Fibroblast of lung (primary cell): ENCODE measurements at regions not wholly inside any gene's neighbourhood (a gene's known extent, or its start where the extent isn't known, plus 50 kb on each side); places are given as distances from the start of the nearest gene placed in this dataset.

Experiments used
- EZH2 ChIP-seq: IDR thresholded peaks from 2 replicates; pipeline ENCODE4 v1.5.1; 2012; ENCODE audit warnings: low read length, control low read depth, mild to moderate bottlenecking; ENCODE audit errors: missing control alignments
- TF ChIP-seq, protein P1 (sequence below), 2 donors: IDR thresholded peaks in 1 of 2; conservative IDR thresholded peaks in 1 of 2; 1 replicate in 1 of 2; 2 replicates in 1 of 2; pipeline ENCODE4 v1.5.1; 2011 to 2012; ENCODE audit warnings: low read length in 2 of 2, control low read depth in 1 of 2, inconsistent platforms in 1 of 2, low read depth in 1 of 2, mild to moderate bottlenecking in 1 of 2

DNA sequence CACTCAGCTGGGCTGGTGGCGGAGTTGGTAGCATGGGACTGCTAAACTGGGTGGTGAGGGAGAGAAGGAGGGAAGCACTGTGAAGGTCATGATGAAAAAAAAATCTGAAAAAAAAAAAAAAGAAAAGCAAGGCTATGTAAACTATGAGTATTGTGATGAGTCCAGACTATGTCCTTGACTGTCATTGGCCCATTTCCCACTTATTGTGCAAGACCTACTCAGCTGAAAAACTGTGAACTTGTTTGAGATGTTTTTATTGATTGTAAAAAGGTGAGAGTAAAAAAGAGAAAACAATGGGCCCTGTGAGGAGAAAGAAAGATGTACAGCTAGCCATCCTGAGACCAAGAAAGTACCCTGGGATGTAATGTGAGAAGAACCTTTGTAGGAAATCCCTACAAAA, 798.4 kb upstream of the TENM4 start:
- TF ChIP-seq, protein P1, sequence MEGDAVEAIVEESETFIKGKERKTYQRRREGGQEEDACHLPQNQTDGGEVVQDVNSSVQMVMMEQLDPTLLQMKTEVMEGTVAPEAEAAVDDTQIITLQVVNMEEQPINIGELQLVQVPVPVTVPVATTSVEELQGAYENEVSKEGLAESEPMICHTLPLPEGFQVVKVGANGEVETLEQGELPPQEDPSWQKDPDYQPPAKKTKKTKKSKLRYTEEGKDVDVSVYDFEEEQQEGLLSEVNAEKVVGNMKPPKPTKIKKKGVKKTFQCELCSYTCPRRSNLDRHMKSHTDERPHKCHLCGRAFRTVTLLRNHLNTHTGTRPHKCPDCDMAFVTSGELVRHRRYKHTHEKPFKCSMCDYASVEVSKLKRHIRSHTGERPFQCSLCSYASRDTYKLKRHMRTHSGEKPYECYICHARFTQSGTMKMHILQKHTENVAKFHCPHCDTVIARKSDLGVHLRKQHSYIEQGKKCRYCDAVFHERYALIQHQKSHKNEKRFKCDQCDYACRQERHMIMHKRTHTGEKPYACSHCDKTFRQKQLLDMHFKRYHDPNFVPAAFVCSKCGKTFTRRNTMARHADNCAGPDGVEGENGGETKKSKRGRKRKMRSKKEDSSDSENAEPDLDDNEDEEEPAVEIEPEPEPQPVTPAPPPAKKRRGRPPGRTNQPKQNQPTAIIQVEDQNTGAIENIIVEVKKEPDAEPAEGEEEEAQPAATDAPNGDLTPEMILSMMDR (conservative IDR thresholded peaks at IDR 0.05 in 1 of 2, IDR thresholded peaks at IDR 0.05 in 1 of 2; ENCODE audit: low read depth in 1 of 2, low read length in 2 of 2) = no peak
- TF ChIP-seq EZH2 = no peak
